ENCODE measurements at regions not wholly inside any gene's neighbourhood (a gene's known extent, or its start where the extent isn't known, plus 50 kb on each side); places are given as distances from the start of the nearest gene placed in this dataset.

DNA sequence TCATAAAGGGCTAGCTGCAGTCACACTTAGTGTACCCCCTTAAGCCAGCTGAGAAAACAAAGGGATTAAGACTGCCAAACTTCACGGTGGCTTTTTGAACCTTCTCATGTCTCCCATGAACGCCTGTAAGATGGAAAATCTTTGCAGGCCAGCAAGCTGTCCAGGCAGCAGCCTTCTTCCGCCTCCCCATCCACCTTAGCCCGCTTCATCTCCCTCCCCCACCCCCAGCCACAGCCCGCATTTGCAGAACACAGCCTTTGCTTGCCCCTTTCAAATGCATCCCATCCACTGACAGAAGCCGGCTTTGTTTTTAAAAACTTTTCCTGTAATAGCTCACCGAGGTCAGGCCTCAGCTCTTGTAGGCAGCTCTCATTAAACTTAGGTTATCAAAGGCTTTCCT is 113.8 kb upstream of the FAM9B start:
- H3K4me3 ChIP-seq (ENCODE audit: low read depth, low read length), result peak overlapping the region; percentile 37
- H3K4me1 ChIP-seq (ENCODE audit: control insufficient read depth, insufficient read depth, low read length), result peaks cover 54% of the 10 kb centered on the region
- H3K27ac ChIP-seq (ENCODE audit: low read depth, low read length), result peak overlapping the region; percentile 95
- no peaks in the 10 kb centered on the region for H3K27me3 ChIP-seq (ENCODE audit: control insufficient read depth, insufficient read depth, low read length)
- peaks cover 26% of the 10 kb centered on the region for H3K9me3 ChIP-seq (ENCODE audit: control insufficient read depth, insufficient read depth, low read depth, low read length)
- peak overlapping the region; percentile 61 for H3K9ac ChIP-seq (ENCODE audit: low read length)
- H3K36me3 ChIP-seq (ENCODE audit: control insufficient read depth, insufficient read depth, low read length), result peaks cover 7% of the 10 kb centered on the region; the same call in 1 of the 2 replicates

DNA sequence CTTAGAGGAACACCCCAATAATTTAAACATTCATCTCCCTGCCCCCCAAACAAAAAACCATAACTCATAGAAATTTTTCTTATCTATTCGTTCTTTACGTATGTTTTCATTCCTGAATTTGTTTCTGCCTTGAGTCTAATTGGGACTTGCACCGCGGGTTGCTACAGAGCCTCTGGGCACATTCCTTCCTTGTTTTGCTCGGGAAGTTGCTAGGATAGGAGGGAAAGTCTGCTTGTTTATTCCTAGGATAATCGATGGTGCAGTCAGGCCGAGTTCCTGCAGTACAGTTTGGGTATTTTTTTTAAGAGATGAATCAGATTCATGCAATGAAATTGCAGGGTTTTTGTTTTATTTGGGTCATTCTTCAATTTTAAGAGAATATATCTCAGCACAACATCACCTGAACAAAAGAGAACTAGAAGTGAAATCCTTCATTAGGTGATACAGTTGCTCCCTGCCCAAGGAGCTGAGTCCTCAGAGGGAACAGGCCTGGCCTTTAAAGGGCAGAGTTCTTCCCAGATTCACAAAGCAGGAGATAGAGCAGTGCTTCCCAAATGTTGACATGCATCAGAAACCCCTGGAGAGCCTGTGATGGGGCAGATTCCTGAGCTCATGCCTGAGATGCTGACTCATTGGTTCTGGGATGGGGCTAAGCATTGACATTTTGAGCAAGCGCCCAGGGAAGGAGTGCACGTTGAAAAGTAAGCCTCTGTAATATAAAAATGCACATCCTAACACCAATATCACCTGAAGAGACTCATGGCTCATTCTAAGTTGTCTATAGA is 114.9 kb upstream of the FAM9B start:
- H3K27me3 ChIP-seq (ENCODE audit: control insufficient read depth, insufficient read depth, low read length), result no peaks in the 10 kb centered on the region
- peaks cover 30% of the 10 kb centered on the region for H3K9me3 ChIP-seq (ENCODE audit: control insufficient read depth, insufficient read depth, low read depth, low read length)
- H3K9ac ChIP-seq (ENCODE audit: low read length), result peak overlapping the region; percentile 61
- peak overlapping the region; percentile 95 for H3K27ac ChIP-seq (ENCODE audit: low read depth, low read length)
- peaks cover 52% of the 10 kb centered on the region for H3K4me1 ChIP-seq (ENCODE audit: control insufficient read depth, insufficient read depth, low read length)
- peak overlapping the region; percentile 28 for H3K4me3 ChIP-seq (ENCODE audit: low read depth, low read length)
- H3K36me3 ChIP-seq (ENCODE audit: control insufficient read depth, insufficient read depth, low read length), result peaks cover 7% of the 10 kb centered on the region; the same call in 1 of the 2 replicates

DNA sequence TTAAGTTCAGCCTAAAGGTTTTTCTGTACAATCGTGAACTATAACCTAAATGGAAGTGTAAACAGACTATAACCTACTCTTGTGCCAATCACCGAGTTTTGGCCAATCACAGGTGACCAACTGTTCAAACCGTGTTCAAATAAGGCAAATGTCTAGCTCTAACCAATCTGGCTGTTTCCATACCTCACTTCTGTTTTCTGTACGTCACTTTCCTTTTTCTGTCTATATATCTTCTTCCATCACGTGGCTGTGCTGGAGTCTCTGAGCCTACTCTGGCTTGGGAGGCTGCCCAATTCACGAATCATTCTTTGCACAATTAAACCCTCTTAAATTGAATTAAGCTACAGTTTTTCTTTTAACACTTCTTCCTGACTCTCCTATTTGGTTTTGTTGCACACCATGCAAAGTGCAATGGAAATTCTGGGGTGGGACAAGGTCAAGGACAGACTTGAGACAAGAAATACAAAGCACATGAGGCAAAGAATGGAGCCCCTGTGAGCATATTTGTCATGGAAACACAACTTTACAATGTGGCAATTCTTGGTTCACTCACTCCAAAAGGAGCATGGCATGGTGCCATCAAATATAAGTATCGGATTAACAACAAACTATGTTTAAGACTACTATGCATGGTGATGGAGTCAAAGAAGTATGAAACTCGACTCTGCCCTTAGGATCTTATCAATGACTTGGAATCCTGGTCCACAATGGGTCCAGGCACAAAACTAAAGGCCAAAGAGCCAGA is 115.7 kb upstream of the FAM9B start:
- peak overlapping the region; percentile 95 for H3K27ac ChIP-seq (ENCODE audit: low read depth, low read length)
- H3K27me3 ChIP-seq (ENCODE audit: control insufficient read depth, insufficient read depth, low read length), result no peaks in the 10 kb centered on the region
- peaks cover 38% of the 10 kb centered on the region for H3K9me3 ChIP-seq (ENCODE audit: control insufficient read depth, insufficient read depth, low read depth, low read length)
- no peak overlapping the region for H3K4me3 ChIP-seq (ENCODE audit: low read depth, low read length)
- H3K9ac ChIP-seq (ENCODE audit: low read length), result peak overlapping the region; percentile 34
- peaks cover 7% of the 10 kb centered on the region; the same call in 1 of the 2 replicates for H3K36me3 ChIP-seq (ENCODE audit: control insufficient read depth, insufficient read depth, low read length)
- peaks cover 44% of the 10 kb centered on the region for H3K4me1 ChIP-seq (ENCODE audit: control insufficient read depth, insufficient read depth, low read length)

DNA sequence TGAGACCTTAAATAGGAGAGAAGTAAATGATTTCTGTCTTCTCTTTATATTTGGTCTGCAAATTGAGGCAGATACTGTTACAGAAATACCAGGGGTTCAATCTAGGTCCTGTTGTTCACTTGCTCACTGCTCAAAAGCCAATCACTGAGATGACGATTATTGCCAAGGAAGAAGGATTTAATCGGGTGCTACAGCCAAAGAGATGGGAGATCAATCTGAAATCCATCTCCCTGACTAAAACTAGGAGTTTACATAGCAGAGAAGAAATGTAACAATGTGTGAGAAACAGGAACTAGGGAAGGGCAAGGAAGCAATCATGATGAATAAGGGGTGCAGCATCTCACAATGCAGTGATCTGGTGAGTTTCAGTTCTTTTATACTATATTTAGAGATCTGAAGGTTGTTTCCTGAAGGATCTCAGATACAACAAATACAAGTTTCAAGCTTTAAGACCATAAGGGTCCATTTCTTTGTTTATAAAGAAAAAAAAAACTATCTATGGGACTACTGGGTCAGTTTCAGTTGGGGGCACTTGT is 117.9 kb upstream of the FAM9B start:
- Histone ChIP-seq H3K4me3 (ENCODE audit: low read depth, low read length) (no peak overlapping the region), H3K36me3 (ENCODE audit: control insufficient read depth, insufficient read depth, low read length) (peaks cover 7% of the 10 kb centered on the region; the same call in 1 of the 2 replicates), H3K27me3 (ENCODE audit: control insufficient read depth, insufficient read depth, low read length) (no peaks in the 10 kb centered on the region), H3K9ac (ENCODE audit: low read length) (no peak overlapping the region), H3K4me1 (ENCODE audit: control insufficient read depth, insufficient read depth, low read length) (peaks cover 30% of the 10 kb centered on the region), H3K9me3 (ENCODE audit: control insufficient read depth, insufficient read depth, low read depth, low read length) (peaks cover 45% of the 10 kb centered on the region), H3K27ac (ENCODE audit: low read depth, low read length) (no peak overlapping the region)

DNA sequence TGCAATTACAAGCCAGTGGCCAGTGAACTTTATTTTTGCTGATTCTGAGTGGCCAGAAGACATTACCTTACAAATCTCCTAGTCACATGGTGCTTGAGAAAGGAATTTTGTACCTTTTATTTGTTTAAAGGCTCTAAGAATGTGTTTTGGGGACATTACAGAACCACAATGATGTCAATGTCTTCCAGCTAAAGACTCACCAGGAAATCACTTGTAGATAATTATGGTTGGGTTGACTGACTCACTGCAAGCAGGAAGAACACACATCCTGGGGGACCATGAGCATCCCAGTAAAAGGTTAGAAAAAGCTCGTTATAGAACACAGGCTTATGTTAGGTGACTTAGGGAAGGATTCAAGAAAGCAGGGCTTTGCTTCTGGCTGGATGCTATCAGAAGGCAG is 119.4 kb upstream of the FAM9B start:
- Histone ChIP-seq H3K4me1 (ENCODE audit: control insufficient read depth, insufficient read depth, low read length) (peaks cover 25% of the 10 kb centered on the region), H3K36me3 (ENCODE audit: control insufficient read depth, insufficient read depth, low read length) (peaks cover 7% of the 10 kb centered on the region; the same call in 1 of the 2 replicates), H3K27me3 (ENCODE audit: control insufficient read depth, insufficient read depth, low read length) (no peaks in the 10 kb centered on the region; the same call in 1 of the 2 replicates), H3K4me3 (ENCODE audit: low read depth, low read length) (no peak overlapping the region), H3K27ac (ENCODE audit: low read depth, low read length) (no peak overlapping the region), H3K9me3 (ENCODE audit: control insufficient read depth, insufficient read depth, low read depth, low read length) (peaks cover 45% of the 10 kb centered on the region), H3K9ac (ENCODE audit: low read length) (no peak overlapping the region)

DNA sequence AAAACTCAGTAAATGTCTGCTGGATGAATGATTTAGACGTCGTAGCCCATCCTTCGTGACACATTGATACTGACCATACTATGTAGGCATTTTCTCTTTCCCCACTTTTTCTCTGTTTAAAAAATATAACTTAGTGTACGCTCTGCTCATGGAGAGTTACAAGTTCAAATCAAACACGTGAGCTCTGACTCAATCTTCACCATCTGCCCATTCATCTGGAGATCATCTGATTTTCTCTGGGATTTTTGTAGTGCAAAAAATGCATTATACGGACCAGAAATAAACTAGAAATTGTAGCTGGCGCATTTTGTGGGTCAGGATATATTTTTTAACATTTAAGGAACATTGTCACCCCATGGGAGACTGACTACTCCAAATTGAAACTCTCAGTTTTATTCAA is 124.7 kb upstream of the FAM9B start:
- Histone ChIP-seq H3K27me3 (ENCODE audit: control insufficient read depth, insufficient read depth, low read length) (no peaks in the 10 kb centered on the region; the same call in 1 of the 2 replicates), H3K4me1 (ENCODE audit: control insufficient read depth, insufficient read depth, low read length) (peaks cover 15% of the 10 kb centered on the region), H3K27ac (ENCODE audit: low read depth, low read length) (no peak overlapping the region), H3K36me3 (ENCODE audit: control insufficient read depth, insufficient read depth, low read length) (no peaks in the 10 kb centered on the region), H3K4me3 (ENCODE audit: low read depth, low read length) (no peak overlapping the region), H3K9ac (ENCODE audit: low read length) (no peak overlapping the region), H3K9me3 (ENCODE audit: control insufficient read depth, insufficient read depth, low read depth, low read length) (peaks cover 17% of the 10 kb centered on the region)

DNA sequence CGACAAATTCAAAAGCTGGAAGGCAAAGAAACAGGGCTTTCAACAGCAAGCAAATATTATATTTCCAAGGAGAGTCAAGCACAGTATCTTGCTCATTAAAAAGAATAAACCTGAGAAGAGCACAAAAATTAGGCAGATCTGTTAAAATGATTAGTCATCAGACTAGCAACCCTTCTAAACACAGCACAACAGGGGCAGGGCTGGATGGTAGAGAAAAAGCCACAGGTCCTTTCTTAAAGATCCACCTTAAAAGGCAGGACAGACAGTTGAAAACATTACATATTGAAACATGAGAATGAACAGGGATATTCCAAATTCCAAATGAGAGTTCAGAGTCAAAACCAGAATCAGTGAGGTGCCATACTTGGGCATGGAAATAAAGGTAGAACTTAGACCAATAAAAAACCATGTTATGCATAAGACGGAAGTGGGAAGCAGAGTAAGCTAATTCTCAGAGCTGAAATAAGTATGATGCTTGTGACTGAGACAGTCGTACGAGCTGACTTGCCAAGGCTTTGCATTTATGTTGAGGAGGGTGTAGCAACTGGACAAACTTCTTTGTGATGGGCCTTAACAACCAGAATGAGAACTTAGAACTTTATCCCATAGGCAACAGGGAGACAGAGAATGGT is 126.9 kb upstream of the FAM9B start:
- Histone ChIP-seq H3K9me3 (ENCODE audit: control insufficient read depth, insufficient read depth, low read depth, low read length) (no peaks in the 10 kb centered on the region), H3K27ac (ENCODE audit: low read depth, low read length) (no peak overlapping the region), H3K9ac (ENCODE audit: low read length) (no peak overlapping the region), H3K4me1 (ENCODE audit: control insufficient read depth, insufficient read depth, low read length) (peaks cover 15% of the 10 kb centered on the region), H3K4me3 (ENCODE audit: low read depth, low read length) (no peak overlapping the region), H3K36me3 (ENCODE audit: control insufficient read depth, insufficient read depth, low read length) (no peaks in the 10 kb centered on the region), H3K27me3 (ENCODE audit: control insufficient read depth, insufficient read depth, low read length) (no peaks in the 10 kb centered on the region; the same call in 1 of the 2 replicates)

DNA sequence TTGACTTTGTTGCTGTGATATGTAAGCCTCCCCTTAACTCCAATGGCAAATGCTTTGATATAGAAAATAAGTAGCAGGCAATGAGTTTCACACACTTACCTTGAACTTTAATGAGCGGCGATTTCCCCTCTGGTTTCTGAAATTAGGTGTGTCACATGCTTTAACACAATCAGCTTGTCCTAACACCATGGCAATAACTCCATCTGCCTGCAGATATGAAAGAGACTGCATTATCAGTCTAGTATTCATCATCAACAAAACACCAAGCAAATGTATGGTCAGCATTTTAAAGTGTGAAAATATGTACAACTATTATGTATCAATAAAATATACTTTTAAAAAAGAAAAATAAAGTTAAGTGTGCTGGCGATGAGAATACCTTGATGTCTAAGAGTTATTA is 128.8 kb upstream of the FAM9B start:
- Histone ChIP-seq H3K36me3 (ENCODE audit: control insufficient read depth, insufficient read depth, low read length) (no peaks in the 10 kb centered on the region), H3K9me3 (ENCODE audit: control insufficient read depth, insufficient read depth, low read depth, low read length) (peaks cover 11% of the 10 kb centered on the region), H3K27ac (ENCODE audit: low read depth, low read length) (no peak overlapping the region), H3K4me3 (ENCODE audit: low read depth, low read length) (no peak overlapping the region), H3K9ac (ENCODE audit: low read length) (no peak overlapping the region), H3K4me1 (ENCODE audit: control insufficient read depth, insufficient read depth, low read length) (peaks cover 10% of the 10 kb centered on the region), H3K27me3 (ENCODE audit: control insufficient read depth, insufficient read depth, low read length) (no peaks in the 10 kb centered on the region; the same call in 1 of the 2 replicates)

DNA sequence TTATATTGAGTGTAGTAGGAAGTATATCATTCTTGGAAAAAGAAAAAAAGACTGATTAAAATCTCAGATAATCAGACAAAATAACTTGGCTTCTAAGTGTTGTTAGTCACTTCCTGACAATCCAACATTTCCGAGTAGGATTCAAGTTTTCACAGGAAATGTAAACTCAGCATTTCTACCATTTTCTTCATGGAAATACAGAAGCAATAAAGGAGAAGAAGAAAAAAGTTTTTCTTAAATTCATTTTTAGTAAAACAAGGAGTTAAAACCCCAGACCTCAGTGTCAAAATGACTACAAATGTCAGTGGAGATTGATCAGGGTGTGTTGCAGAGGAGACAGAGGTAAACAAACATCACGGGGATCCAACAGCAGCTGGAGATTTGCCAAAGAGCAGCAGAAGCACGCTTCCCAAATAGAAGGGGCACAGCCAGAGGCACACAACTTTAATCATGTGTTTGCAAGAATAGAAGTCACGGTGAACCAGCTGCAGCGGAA is 129.3 kb upstream of the FAM9B start:
- no peak overlapping the region for H3K9ac ChIP-seq (ENCODE audit: low read length)
- no peak overlapping the region for H3K27ac ChIP-seq (ENCODE audit: low read depth, low read length)
- no peaks in the 10 kb centered on the region for H3K36me3 ChIP-seq (ENCODE audit: control insufficient read depth, insufficient read depth, low read length)
- peaks cover 6% of the 10 kb centered on the region for H3K4me1 ChIP-seq (ENCODE audit: control insufficient read depth, insufficient read depth, low read length)
- peaks cover 12% of the 10 kb centered on the region for H3K9me3 ChIP-seq (ENCODE audit: control insufficient read depth, insufficient read depth, low read depth, low read length)
- no peak overlapping the region for H3K4me3 ChIP-seq (ENCODE audit: low read depth, low read length)
- no peaks in the 10 kb centered on the region; the same call in 1 of the 2 replicates for H3K27me3 ChIP-seq (ENCODE audit: control insufficient read depth, insufficient read depth, low read length)

DNA sequence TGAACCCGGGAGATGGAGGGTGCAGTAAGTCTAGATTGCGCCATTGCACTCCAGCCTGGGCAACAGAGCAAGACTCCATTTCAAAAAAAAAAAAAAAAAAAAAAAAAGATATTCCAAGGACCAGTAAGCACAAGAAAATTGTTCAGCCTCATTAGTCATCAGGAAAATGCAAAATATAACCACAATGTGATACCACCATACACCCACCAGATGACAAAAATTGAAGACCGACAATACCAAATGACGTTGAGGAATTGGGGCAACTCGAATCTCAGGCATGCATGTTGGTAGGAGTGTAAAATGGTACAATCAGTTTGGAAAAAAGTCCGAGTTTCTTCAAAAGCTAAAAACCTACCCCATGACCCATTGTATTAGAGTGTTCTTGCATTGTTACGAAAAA is 130.2 kb upstream of the FAM9B start:
- Histone ChIP-seq H3K27me3 (ENCODE audit: control insufficient read depth, insufficient read depth, low read length) (no peaks in the 10 kb centered on the region; the same call in 1 of the 2 replicates), H3K36me3 (ENCODE audit: control insufficient read depth, insufficient read depth, low read length) (no peaks in the 10 kb centered on the region), H3K27ac (ENCODE audit: low read depth, low read length) (no peak overlapping the region), H3K4me1 (ENCODE audit: control insufficient read depth, insufficient read depth, low read length) (peaks cover 5% of the 10 kb centered on the region; the same call in 1 of the 2 replicates), H3K9ac (ENCODE audit: low read length) (no peak overlapping the region), H3K9me3 (ENCODE audit: control insufficient read depth, insufficient read depth, low read depth, low read length) (peaks cover 12% of the 10 kb centered on the region), H3K4me3 (ENCODE audit: low read depth, low read length) (no peak overlapping the region)

All from HUES6 (cell line).